PC-9 (cell line): ENCODE measurements at regions not wholly inside any gene's neighbourhood (a gene's known extent, or its start where the extent isn't known, plus 50 kb on each side); places are given as distances from the start of the nearest gene placed in this dataset.
A peak's percentile ranks its signal among the peaks of the same experiment; 100 is the strongest.

ENCODE experiments used
- BruUV-seq: library from RNA; stranded (reverse); fragments of 400-500 nt; replicated peaks from 2 replicates; lab custom pipeline; 2021; lab: Mats Ljungman, UMichigan
- CTCF ChIA-PET: fragments of 300-600 bp; sonication (Branson Sonifier 250); formaldehyde crosslinking; loops from one replicate; lab custom pipeline; 2022; ENCODE audit warnings: antibody characterized with exemption; lab: Charles Lee
- POLR2A ChIA-PET: fragments of 300-600 bp; sonication (Branson Sonifier 250); formaldehyde crosslinking; loops from one replicate; lab custom pipeline; 2022; ENCODE audit warnings: antibody characterized with exemption; ENCODE audit not compliant: unreplicated experiment; lab: Charles Lee
- DNase-seq, 2 experiments: peaks; one replicate each; pipeline versions ENCODE4 v3.0.0 to v3.0.0-alpha.2; 2015 to 2022; ENCODE audit warnings: mixed read lengths in 1 of 2
- H2AFZ ChIP-seq: fragments of 200-600 bp; sonication (generic); 2 replicates; pipeline ENCODE4 v1.8.1; 2017; ENCODE audit warnings: antibody characterized with exemption
- H3F3A ChIP-seq: fragments of 200-600 bp; sonication (generic); 2 replicates; pipeline ENCODE4 v1.8.1; 2017; ENCODE audit warnings: antibody characterized with exemption, mild to moderate bottlenecking, low read depth; ENCODE audit not compliant: insufficient read depth
- H3K27ac ChIP-seq: fragments of 200-600 bp; sonication (generic); 2 replicates; pipeline ENCODE4 v1.6.1; 2016; ENCODE audit warnings: mixed run types
- H3K27me3 ChIP-seq: fragments of 200-600 bp; sonication (generic); 2 replicates; pipeline ENCODE4 v1.6.1; 2016; ENCODE audit warnings: low read depth, mixed run types; ENCODE audit not compliant: insufficient read depth
- H3K36me3 ChIP-seq: fragments of 200-600 bp; sonication (generic); 2 replicates; pipeline ENCODE4 v1.6.1; 2016; ENCODE audit warnings: low read depth, mixed run types
- H3K4me1 ChIP-seq: fragments of 200-600 bp; sonication (generic); replicated peaks from 2 replicates; pipeline ENCODE4 v1.6.1; 2016; ENCODE audit warnings: mixed run types; ENCODE audit not compliant: insufficient read depth
- H3K4me2 ChIP-seq: fragments of 200-600 bp; sonication (generic); 2 replicates; pipeline ENCODE4 v1.6.1; 2017; ENCODE audit warnings: mixed run types
- H3K4me3 ChIP-seq: fragments of 200-600 bp; sonication (generic); 2 replicates; pipeline ENCODE4 v1.6.1; 2016; ENCODE audit warnings: mixed run types
- H3K79me2 ChIP-seq: fragments of 200-600 bp; sonication (generic); 2 replicates; pipeline ENCODE4 v1.6.1; 2017; ENCODE audit warnings: low read depth, mixed run types
- H3K9me2 ChIP-seq: fragments of 200-600 bp; sonication (generic); 2 replicates; pipeline ENCODE4 v1.8.1; 2017; ENCODE audit warnings: mild to moderate bottlenecking; ENCODE audit not compliant: insufficient read depth
- H3K9me3 ChIP-seq: fragments of 200-600 bp; sonication (generic); 2 replicates; pipeline ENCODE4 v1.8.1; 2016; ENCODE audit warnings: low read depth; ENCODE audit not compliant: insufficient read depth
- H4K20me1 ChIP-seq: fragments of 200-600 bp; sonication (generic); 2 replicates; pipeline ENCODE4 v1.8.1; 2017; ENCODE audit not compliant: insufficient read depth
- CTCF ChIP-seq: fragments of 200-600 bp; sonication (generic); conservative IDR thresholded peaks from 2 replicates; pipeline ENCODE4 v1.6.1; 2017; ENCODE audit warnings: mixed run types, antibody characterized with exemption, mild to moderate bottlenecking, moderate library complexity
- EZH2 ChIP-seq: fragments of 200-600 bp; sonication (generic); IDR thresholded peaks from 2 replicates; pipeline ENCODE4 v1.8.0; 2017; ENCODE audit warnings: antibody characterized with exemption, low read depth
- intact Hi-C: fragments of 100-400 bp; cut with micrococcal nuclease; formaldehyde crosslinking; loops from one replicate; pipeline ENCODE4 v1.10.0; 2022; ENCODE audit not compliant: unreplicated experiment

GRCh38 chr18:44589693-44590355 is 90.9 kb upstream of the SETBP1 start:
- no peak for TF ChIP-seq EZH2
- no peak for TF ChIP-seq CTCF
- no peaks in the 10 kb centered on the region for H3K79me2 ChIP-seq
- H3K27ac ChIP-seq = no peak overlapping the region
- ChIA-PET POLR2A (interaction anchor here (0.6 kb wide), 1 partner anchor 53 kb away, joined by 4 read pairs; no protein-coding TSS in a partner anchor), CTCF (no interaction called here)
- DNase-seq = peak; percentile 15 to 60
- no peaks in the 10 kb centered on the region for H3K36me3 ChIP-seq
- H4K20me1 ChIP-seq = no peaks in the 10 kb centered on the region
- H3K4me1 ChIP-seq = peaks cover 15% of the 10 kb centered on the region
- BruUV-seq = no TSS peak
- no peaks in the 10 kb centered on the region for H3K27me3 ChIP-seq
- H2AFZ ChIP-seq = no peak overlapping the region
- H3K4me2 ChIP-seq = peak overlapping the region; percentile 35; the same call in 1 of the 2 replicates
- no peaks in the 10 kb centered on the region for H3F3A ChIP-seq
- H3K4me3 ChIP-seq = no peak overlapping the region
- H3K9me2 ChIP-seq = no peaks in the 10 kb centered on the region; the same call in 1 of the 2 replicates
- H3K9me3 ChIP-seq = no peaks in the 10 kb centered on the region; the same call in 1 of the 2 replicates
- intact Hi-C loops = loop anchor here (2.0 to 5.0 kb wide), 2 partner anchors 142 to 247 kb away; no protein-coding TSS in a partner anchor

- Histone ChIP-seq H3K27ac (no peak overlapping the region), H3K4me3 (no peak overlapping the region), H3K79me2 (no peaks in the 10 kb centered on the region), H2AFZ (no peak overlapping the region), H3K9me3 (no peaks in the 10 kb centered on the region; the same call in 1 of the 2 replicates), H3K27me3 (no peaks in the 10 kb centered on the region), H3K4me2 (no peak overlapping the region), H3K4me1 (peaks cover 27% of the 10 kb centered on the region), H3K36me3 (no peaks in the 10 kb centered on the region), H3K9me2 (no peaks in the 10 kb centered on the region; the same call in 1 of the 2 replicates), H4K20me1 (no peaks in the 10 kb centered on the region), H3F3A (no peaks in the 10 kb centered on the region)
- no peak for DNase-seq
- CTCF ChIA-PET = no interaction called here
- BruUV-seq = no TSS peak
- POLR2A ChIA-PET = no interaction called here
- intact Hi-C loops = no loop called here
- TF ChIP-seq EZH2 (no peak), CTCF (no peak)
These were observed 89.6 kb upstream of the SETBP1 start for GRCh38 chr18:44590956-44591670.

GRCh38 chr18:44592639-44593038 is 88.0 kb upstream of the SETBP1 start:
- no peaks in the 10 kb centered on the region for H3K36me3 ChIP-seq
- H4K20me1 ChIP-seq = no peaks in the 10 kb centered on the region
- H3K4me2 ChIP-seq = no peak overlapping the region
- BruUV-seq = no TSS peak
- no peak overlapping the region for H2AFZ ChIP-seq
- TF ChIP-seq CTCF (no peak), EZH2 (no peak)
- no peaks in the 10 kb centered on the region for H3K27me3 ChIP-seq
- peaks cover 27% of the 10 kb centered on the region for H3K4me1 ChIP-seq
- DNase-seq = no peak
- H3K9me2 ChIP-seq = no peaks in the 10 kb centered on the region; the same call in 1 of the 2 replicates
- ChIA-PET POLR2A (no interaction called here), CTCF (no interaction called here)
- no peak overlapping the region for H3K4me3 ChIP-seq
- H3K79me2 ChIP-seq = no peaks in the 10 kb centered on the region
- H3K27ac ChIP-seq = no peak overlapping the region
- H3K9me3 ChIP-seq = no peaks in the 10 kb centered on the region; the same call in 1 of the 2 replicates
- intact Hi-C loops = no loop called here
- H3F3A ChIP-seq = no peaks in the 10 kb centered on the region
